Panc1 (cell line): ENCODE measurements at regions not wholly inside any gene's neighbourhood (a gene's known extent, or its start where the extent isn't known, plus 50 kb on each side); places are given as distances from the start of the nearest gene placed in this dataset.

Experiments used
- CTCF ChIP-seq: fragments of 450-650 bp; IDR thresholded peaks from 2 replicates; pipeline ENCODE4 v1.5.1; 2017; ENCODE audit warnings: mild to moderate bottlenecking
- POLR2AphosphoS5 ChIP-seq: IDR thresholded peaks from 2 replicates; pipeline ENCODE4 v1.6.1; 2012; ENCODE audit warnings: mild to moderate bottlenecking, low read depth, low read length, moderate library complexity
- REST ChIP-seq, 2 experiments: IDR thresholded peaks; 2 replicates each; pipeline ENCODE4 v1.6.1; 2011 to 2012; ENCODE audit warnings: low read depth in 2 of 2, control low read depth in 1 of 2, low read length in 1 of 2, mild to moderate bottlenecking in 1 of 2, moderate library complexity in 1 of 2; ENCODE audit not compliant: insufficient read depth in 1 of 2
- SIN3A ChIP-seq: IDR thresholded peaks from 2 replicates; pipeline ENCODE4 v1.6.1; 2012; ENCODE audit warnings: low read depth, mild to moderate bottlenecking, low read length, moderate library complexity, borderline replicate concordance; ENCODE audit not compliant: insufficient read depth
- TCF7L2 ChIP-seq: IDR thresholded peaks from 2 replicates; pipeline ENCODE4 v1.6.1; 2011; ENCODE audit warnings: mild to moderate bottlenecking, low read depth, low read length, inconsistent platforms

- TF ChIP-seq POLR2AphosphoS5, result no peak
- no peak for TF ChIP-seq CTCF
- TF ChIP-seq REST (IDR thresholded peaks at IDR 0.05; ENCODE audit: insufficient read depth in 1 of 2, low read depth in 2 of 2, low read length in 1 of 2), result no peak
- TF ChIP-seq SIN3A, result no peak
- TF ChIP-seq TCF7L2, result no peak
These were observed 96.4 kb downstream of the IL12A start for GRCh38 chr3:160084998-160085397.
